Spleen (tissue), 11 donors: ENCODE measurements at regions not wholly inside any gene's neighbourhood (a gene's known extent, or its start where the extent isn't known, plus 50 kb on each side); places are given as distances from the start of the nearest gene placed in this dataset.

Source experiments
- DNase-seq: peaks from one replicate; pipeline ENCODE4 v3.0.0-alpha.2; 2020
- H3K27ac ChIP-seq, 8 donors: fragments of 200-600 bp; sonication (generic) in 7 of 8; 1 replicate in 4 of 8; 2 replicates in 4 of 8; pipeline versions ENCODE4 v1.5.0 to v1.8.0; 2016 to 2021; ENCODE audit warnings: inconsistent platforms in 4 of 8, mild to moderate bottlenecking in 4 of 8, moderate library complexity in 1 of 8
- H3K27me3 ChIP-seq, 7 donors: fragments of 200-600 bp; sonication (generic) in 6 of 7; replicated peaks in 1 of 7; 1 replicate in 4 of 7; 2 replicates in 3 of 7; pipeline versions ENCODE4 v1.5.0 to v1.8.0; 2016 to 2021; ENCODE audit warnings: inconsistent platforms in 3 of 7, mild to moderate bottlenecking in 1 of 7
- H3K36me3 ChIP-seq, 6 donors: fragments of 200-600 bp; sonication (generic) in 5 of 6; 1 replicate in 4 of 6; 2 replicates in 2 of 6; pipeline versions ENCODE4 v1.5.0 to v1.8.0; 2016 to 2021; ENCODE audit warnings: inconsistent platforms in 2 of 6
- H3K4me1 ChIP-seq, 6 donors: fragments of 200-600 bp; sonication (generic) in 5 of 6; 1 replicate in 3 of 6; 2 replicates in 3 of 6; pipeline versions ENCODE4 v1.5.0 to v1.8.0; 2016 to 2021; ENCODE audit warnings: inconsistent platforms in 3 of 6
- H3K4me3 ChIP-seq, 8 donors: fragments of 200-600 bp; sonication (generic) in 7 of 8; 1 replicate in 4 of 8; 2 replicates in 4 of 8; pipeline versions ENCODE4 v1.5.0 to v1.8.0; 2016 to 2021; ENCODE audit warnings: inconsistent platforms in 4 of 8, mild to moderate bottlenecking in 4 of 8, moderate library complexity in 2 of 8
- H3K9me3 ChIP-seq, 8 donors: fragments of 200-600 bp; sonication (generic) in 7 of 8; 1 replicate in 4 of 8; 2 replicates in 4 of 8; pipeline versions ENCODE4 v1.5.0 to v1.8.0; 2016 to 2021; ENCODE audit warnings: inconsistent platforms in 4 of 8
- POLR2A ChIP-seq, 3 donors: fragments of 450-650 bp; IDR thresholded peaks; one replicate each; pipeline ENCODE4 v1.5.1; 2017; ENCODE audit warnings: antibody characterized with exemption in 3 of 3, mild to moderate bottlenecking in 1 of 3
- POLR2AphosphoS5 ChIP-seq, 3 donors: sonication (generic); formaldehyde crosslinking; IDR thresholded peaks; one replicate each; pipeline ENCODE4 v1.5.1; 2017; ENCODE audit warnings: antibody characterized with exemption in 3 of 3
- WGBS, 5 donors: extraction: QIAGEN DNeasy Blood & Tissue Kit in 3 of 5; methylation state at CpG; one replicate each; pipeline versions ENCODE4 v1.1.5 to v1.1.7; 2013 to 2018; 5-methylcytosine and 5-hydroxymethylcytosine counted together
- intact Hi-C: fragments of 100-400 bp; cut with DNase I; formaldehyde crosslinking; loops from one replicate; pipeline ENCODE4 v1.15.0; 2023; ENCODE audit warnings: low total_unique reads
- TF ChIP-seq, protein P1 (sequence below), 11 experiments: fragments of 200-600 bp in 7 of 11; fragments of 450-650 bp in 4 of 11; sonication (generic) in 4 of 11; IDR thresholded peaks in 8 of 11; conservative IDR thresholded peaks in 3 of 11; 1 replicate in 7 of 11; 2 replicates in 4 of 11; pipeline versions ENCODE4 v1.4.0 to v1.8.0; 2016 to 2021; ENCODE audit warnings: antibody characterized with exemption in 11 of 11, inconsistent platforms in 4 of 11, mild to moderate bottlenecking in 1 of 11
- donor health status: healthy with polysubstance abuse.
- donor health status: DM: no; HTN: no; CAD: no; lungs with moderate emphysema.
- donor health status: DM: no; HTN: no; CAD: no.
- donor health status: Bipolar disorder and iron deficiency.
- donor health status: healthy.
- donor health status: DM: no; HTN: no; CAD: no.
- donor health status: DM: yes; HTN: yes; CAD: no.

DNA sequence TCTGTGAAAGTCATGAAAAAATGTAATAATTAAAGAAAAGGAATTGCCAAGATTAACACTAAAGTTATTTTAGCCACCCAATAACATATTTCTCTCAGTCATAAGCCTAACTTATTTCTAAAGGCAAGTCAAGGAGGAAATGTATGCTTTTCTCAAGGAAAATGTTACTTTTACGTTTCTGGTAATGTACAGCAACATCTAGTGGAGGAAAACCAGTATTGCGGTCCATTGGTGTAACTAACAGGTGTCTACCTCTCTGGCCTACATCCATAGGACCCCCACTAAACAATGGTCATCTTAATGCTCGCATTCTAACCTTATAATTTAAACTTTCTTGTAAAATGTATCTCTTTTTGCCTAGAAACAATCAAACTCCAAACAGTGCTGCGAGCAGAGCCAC lies 437.5 kb downstream of the KIF20B start:
- intact Hi-C loops: no loop called here
- 76 to 84% (median 78%) methylated on average over 4 of the region's 4 CpGs for WGBS, 5 donors

DNA sequence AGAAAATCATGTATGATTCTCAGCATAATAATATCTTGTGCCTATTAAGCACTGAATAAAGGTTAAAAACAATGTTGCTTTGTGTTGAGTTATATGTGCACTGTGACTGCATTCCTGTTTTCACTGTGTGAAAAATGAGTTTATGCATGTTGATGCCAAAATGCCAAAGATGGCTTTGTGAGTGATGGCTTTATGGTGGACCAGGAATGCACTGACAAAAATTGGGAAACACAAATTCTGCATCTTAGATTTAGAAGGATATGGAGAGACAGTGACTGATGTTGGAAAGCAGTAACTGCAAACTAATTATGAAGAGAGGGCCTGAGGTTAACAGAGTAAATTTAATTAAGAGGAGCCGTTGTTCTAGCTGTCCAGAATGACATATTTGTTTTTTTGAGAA lies 440.4 kb downstream of the KIF20B start:
- Histone ChIP-seq H3K4me1 (no peaks in the 10 kb centered on the region), H3K4me3 (no peak overlapping the region), H3K27ac (no peak overlapping the region), H3K9me3 (peaks cover 9 to 53% (median 40%) of the 10 kb centered on the region in 8 donors), H3K36me3 (no peaks in the 10 kb centered on the region), H3K27me3 (no peaks in the 10 kb centered on the region)
- no peak for DNase-seq
- WGBS, 5 donors: 63 to 91% (median 70%) methylated on average over 1 of the region's 1 CpG
- TF ChIP-seq POLR2A (IDR thresholded peaks at IDR 0.05) (no peak), POLR2AphosphoS5 (IDR thresholded peaks at IDR 0.05) (no peak)
- TF ChIP-seq, protein P1, sequence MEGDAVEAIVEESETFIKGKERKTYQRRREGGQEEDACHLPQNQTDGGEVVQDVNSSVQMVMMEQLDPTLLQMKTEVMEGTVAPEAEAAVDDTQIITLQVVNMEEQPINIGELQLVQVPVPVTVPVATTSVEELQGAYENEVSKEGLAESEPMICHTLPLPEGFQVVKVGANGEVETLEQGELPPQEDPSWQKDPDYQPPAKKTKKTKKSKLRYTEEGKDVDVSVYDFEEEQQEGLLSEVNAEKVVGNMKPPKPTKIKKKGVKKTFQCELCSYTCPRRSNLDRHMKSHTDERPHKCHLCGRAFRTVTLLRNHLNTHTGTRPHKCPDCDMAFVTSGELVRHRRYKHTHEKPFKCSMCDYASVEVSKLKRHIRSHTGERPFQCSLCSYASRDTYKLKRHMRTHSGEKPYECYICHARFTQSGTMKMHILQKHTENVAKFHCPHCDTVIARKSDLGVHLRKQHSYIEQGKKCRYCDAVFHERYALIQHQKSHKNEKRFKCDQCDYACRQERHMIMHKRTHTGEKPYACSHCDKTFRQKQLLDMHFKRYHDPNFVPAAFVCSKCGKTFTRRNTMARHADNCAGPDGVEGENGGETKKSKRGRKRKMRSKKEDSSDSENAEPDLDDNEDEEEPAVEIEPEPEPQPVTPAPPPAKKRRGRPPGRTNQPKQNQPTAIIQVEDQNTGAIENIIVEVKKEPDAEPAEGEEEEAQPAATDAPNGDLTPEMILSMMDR (IDR thresholded peaks at IDR 0.05 in 8 of 11, conservative IDR thresholded peaks at IDR 0.05 in 3 of 11): no peak
- intact Hi-C loops: no loop called here

More for the DNA sequence above, 437.5 kb downstream of the KIF20B start:
- Histone ChIP-seq H3K4me3 (no peak overlapping the region), H3K27me3 (no peaks in the 10 kb centered on the region), H3K4me1 (no peaks in the 10 kb centered on the region), H3K36me3 (no peaks in the 10 kb centered on the region), H3K27ac (no peak overlapping the region), H3K9me3 (peaks cover 10 to 83% (median 69%) of the 10 kb centered on the region in 8 donors)
- TF ChIP-seq, protein P1 (IDR thresholded peaks at IDR 0.05 in 8 of 11, conservative IDR thresholded peaks at IDR 0.05 in 3 of 11): peak in 7 of 11 experiments; percentile 9 to 36 (median 22)
- TF ChIP-seq POLR2AphosphoS5 (IDR thresholded peaks at IDR 0.05): no peak
- no peak for TF ChIP-seq POLR2A (IDR thresholded peaks at IDR 0.05)
- DNase-seq: no peak

DNA sequence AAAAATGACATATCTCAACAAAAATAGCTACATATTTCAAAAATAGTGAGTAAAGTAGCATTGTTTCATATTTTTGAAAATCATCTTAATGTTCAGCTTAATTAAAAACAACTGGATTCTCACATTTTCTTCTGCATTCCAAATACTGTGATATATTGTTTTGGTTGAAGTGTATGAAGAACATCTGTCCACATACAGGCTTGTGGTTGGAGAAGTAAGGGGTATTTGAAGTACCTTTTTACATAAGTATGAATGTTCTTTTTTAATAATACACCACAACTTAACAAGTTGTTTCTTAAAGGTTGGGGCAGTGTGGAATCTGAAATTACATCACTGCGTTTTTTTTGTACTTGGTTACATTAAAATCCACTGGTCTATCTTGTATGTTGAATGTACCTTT lies 442.5 kb downstream of the KIF20B start:
- no peak for DNase-seq
- Histone ChIP-seq H3K4me1 (no peaks in the 10 kb centered on the region), H3K9me3 (peaks cover 0 to 32% (median 19%) of the 10 kb centered on the region in 8 donors), H3K4me3 (no peak overlapping the region), H3K36me3 (no peaks in the 10 kb centered on the region), H3K27me3 (no peaks in the 10 kb centered on the region), H3K27ac (no peak overlapping the region)
- 81 to 98% (median 88%) methylated on average over 1 of the region's 1 CpG for WGBS, 5 donors
- TF ChIP-seq POLR2AphosphoS5 (IDR thresholded peaks at IDR 0.05): no peak
- TF ChIP-seq, protein P1 (IDR thresholded peaks at IDR 0.05 in 8 of 11, conservative IDR thresholded peaks at IDR 0.05 in 3 of 11): no peak
- no peak for TF ChIP-seq POLR2A (IDR thresholded peaks at IDR 0.05)
- intact Hi-C loops: no loop called here

DNA sequence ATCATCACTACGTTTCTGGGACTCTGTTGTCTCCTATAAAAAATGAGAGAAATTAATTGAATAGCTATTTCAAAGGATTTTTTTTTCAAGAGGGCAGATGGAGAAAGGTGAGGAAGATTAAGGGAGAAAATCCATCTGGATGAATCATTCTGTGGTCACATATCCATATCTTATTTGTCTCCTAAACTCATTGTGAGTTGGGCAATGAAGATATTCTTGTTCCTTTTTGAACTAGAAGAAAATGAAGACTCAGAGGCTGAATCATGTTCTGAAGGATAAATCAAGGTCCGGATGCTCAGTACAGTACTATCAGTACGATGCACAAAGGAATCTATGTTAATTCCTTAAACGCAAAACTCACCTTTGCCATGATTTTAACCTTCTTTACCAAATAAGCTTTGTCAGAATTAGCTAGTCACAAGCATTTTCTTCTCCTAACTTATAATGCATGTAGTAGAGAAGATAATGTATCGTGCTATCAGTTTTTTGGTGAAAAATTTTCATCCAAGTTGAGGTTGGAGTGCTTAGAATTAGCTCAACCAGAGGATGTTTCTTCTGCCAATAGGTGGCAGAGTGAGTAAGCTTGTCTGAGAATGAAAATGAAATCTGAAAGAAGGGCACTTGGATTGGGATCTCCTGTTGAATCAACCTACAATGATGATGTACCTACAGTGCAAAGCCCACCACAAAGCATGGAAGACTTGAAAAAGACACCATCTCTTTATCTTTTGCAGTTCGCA lies 446.9 kb downstream of the KIF20B start:
- no peaks in the 10 kb centered on the region for H3K4me1 ChIP-seq
- H3K9me3 ChIP-seq: no peaks in the 10 kb centered on the region
- H3K4me3 ChIP-seq: no peak overlapping the region
- no peak for DNase-seq
- intact Hi-C loops: no loop called here
- H3K27me3 ChIP-seq: no peaks in the 10 kb centered on the region
- TF ChIP-seq POLR2A (IDR thresholded peaks at IDR 0.05) (no peak), POLR2AphosphoS5 (IDR thresholded peaks at IDR 0.05) (no peak)
- TF ChIP-seq, protein P1 (IDR thresholded peaks at IDR 0.05 in 8 of 11, conservative IDR thresholded peaks at IDR 0.05 in 3 of 11): no peak
- WGBS, 5 donors: 70 to 79% (median 74%) methylated on average over 6 of the region's 6 CpGs
- H3K27ac ChIP-seq: no peak overlapping the region
- no peaks in the 10 kb centered on the region for H3K36me3 ChIP-seq
